Esophagus squamous epithelium (tissue), 4 donors: ENCODE measurements at regions not wholly inside any gene's neighbourhood (a gene's known extent, or its start where the extent isn't known, plus 50 kb on each side); places are given as distances from the start of the nearest gene placed in this dataset.

Source experiments
- POLR2A ChIP-seq, 4 donors: fragments of 450-650 bp; IDR thresholded peaks; one replicate each; pipeline ENCODE4 v1.6.1; 2017; ENCODE audit warnings: antibody characterized with exemption in 4 of 4, mild to moderate bottlenecking in 4 of 4, moderate library complexity in 3 of 4
- TF ChIP-seq, protein P1 (sequence below), 6 experiments: fragments of 450-650 bp in 4 of 6; fragments of 200-600 bp in 2 of 6; sonication (generic) in 2 of 6; IDR thresholded peaks; one replicate each; pipeline ENCODE4 v1.5.1; 2016 to 2019; ENCODE audit warnings: antibody characterized with exemption in 6 of 6, mild to moderate bottlenecking in 4 of 6, moderate library complexity in 4 of 6

DNA sequence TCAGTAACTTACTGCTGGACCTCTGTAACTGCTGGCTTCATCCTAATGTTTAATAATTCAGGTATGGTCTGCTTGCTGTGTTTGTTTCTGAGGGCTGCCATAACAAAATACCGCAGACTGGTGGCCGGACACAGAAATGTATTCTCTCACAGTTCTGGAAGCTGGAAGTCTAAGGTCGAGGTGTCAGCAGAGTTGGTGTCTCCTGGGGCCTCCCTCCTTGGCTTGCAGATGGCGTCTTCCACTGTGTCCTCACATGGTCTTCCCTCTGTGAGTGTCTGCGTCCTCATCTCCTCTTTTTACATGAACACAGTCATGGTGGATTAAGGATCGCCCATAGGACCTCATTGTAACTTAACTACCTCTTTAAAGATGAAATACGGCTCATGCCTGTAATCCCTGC lies 389.7 kb upstream of the JARID2 start:
- TF ChIP-seq, protein P1, sequence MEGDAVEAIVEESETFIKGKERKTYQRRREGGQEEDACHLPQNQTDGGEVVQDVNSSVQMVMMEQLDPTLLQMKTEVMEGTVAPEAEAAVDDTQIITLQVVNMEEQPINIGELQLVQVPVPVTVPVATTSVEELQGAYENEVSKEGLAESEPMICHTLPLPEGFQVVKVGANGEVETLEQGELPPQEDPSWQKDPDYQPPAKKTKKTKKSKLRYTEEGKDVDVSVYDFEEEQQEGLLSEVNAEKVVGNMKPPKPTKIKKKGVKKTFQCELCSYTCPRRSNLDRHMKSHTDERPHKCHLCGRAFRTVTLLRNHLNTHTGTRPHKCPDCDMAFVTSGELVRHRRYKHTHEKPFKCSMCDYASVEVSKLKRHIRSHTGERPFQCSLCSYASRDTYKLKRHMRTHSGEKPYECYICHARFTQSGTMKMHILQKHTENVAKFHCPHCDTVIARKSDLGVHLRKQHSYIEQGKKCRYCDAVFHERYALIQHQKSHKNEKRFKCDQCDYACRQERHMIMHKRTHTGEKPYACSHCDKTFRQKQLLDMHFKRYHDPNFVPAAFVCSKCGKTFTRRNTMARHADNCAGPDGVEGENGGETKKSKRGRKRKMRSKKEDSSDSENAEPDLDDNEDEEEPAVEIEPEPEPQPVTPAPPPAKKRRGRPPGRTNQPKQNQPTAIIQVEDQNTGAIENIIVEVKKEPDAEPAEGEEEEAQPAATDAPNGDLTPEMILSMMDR (IDR thresholded peaks at IDR 0.05) = no peak
- no peak for TF ChIP-seq POLR2A (IDR thresholded peaks at IDR 0.05)
